CD14-positive monocyte (primary cell): ENCODE measurements at regions not wholly inside any gene's neighbourhood (a gene's known extent, or its start where the extent isn't known, plus 50 kb on each side); places are given as distances from the start of the nearest gene placed in this dataset.

ENCODE experiments used
- DNase-seq, 3 donors: peaks; one replicate each; pipeline ENCODE4 v3.0.0-alpha.2; 2011 to 2022
- H2AFZ ChIP-seq: 2 replicates; pipeline ENCODE4 v1.6.0; 2012; ENCODE audit warnings: mild to moderate bottlenecking, low read depth, low read length, inconsistent platforms; ENCODE audit not compliant: insufficient read depth, poor library complexity, severe bottlenecking
- H3K27ac ChIP-seq, 2 donors: 1 replicate in 1 of 2; 2 replicates in 1 of 2; pipeline ENCODE4 v1.5.1; 2012 to 2013; ENCODE audit warnings: low read length in 2 of 2, control low read depth in 1 of 2, inconsistent platforms in 1 of 2, low read depth in 1 of 2, mild to moderate bottlenecking in 1 of 2
- H3K27me3 ChIP-seq, 2 donors: one replicate each; pipeline versions ENCODE4 v1.6.0 to v1.6.1; 2011 to 2013; ENCODE audit warnings: low read length in 2 of 2; ENCODE audit not compliant: control insufficient read depth in 2 of 2, insufficient read depth in 2 of 2
- H3K36me3 ChIP-seq, 2 donors: replicated peaks in 1 of 2; 1 replicate in 1 of 2; 2 replicates in 1 of 2; pipeline versions ENCODE4 v1.5.1 to v1.6.1; 2012 to 2013; ENCODE audit warnings: low read length in 2 of 2, control low read depth in 1 of 2, inconsistent platforms in 1 of 2, mild to moderate bottlenecking in 1 of 2; ENCODE audit not compliant: insufficient read depth in 2 of 2, control insufficient read depth in 1 of 2
- H3K4me1 ChIP-seq, 2 donors: 1 replicate in 1 of 2; 2 replicates in 1 of 2; pipeline versions ENCODE4 v1.5.1 to v1.6.1; 2012 to 2013; ENCODE audit warnings: low read length in 2 of 2, control low read depth in 1 of 2, inconsistent platforms in 1 of 2, mild to moderate bottlenecking in 1 of 2, moderate library complexity in 1 of 2; ENCODE audit not compliant: insufficient read depth in 2 of 2, control insufficient read depth in 1 of 2
- H3K4me2 ChIP-seq: replicated peaks from 2 replicates; pipeline ENCODE3; 2012; ENCODE audit warnings: low read length, moderate library complexity, mild to moderate bottlenecking; ENCODE audit not compliant: poor library complexity, severe bottlenecking; ENCODE audit errors: extremely low read depth
- H3K4me3 ChIP-seq, 3 experiments: fragments of 200-600 bp in 1 of 3; sonication (generic) in 1 of 3; replicated peaks in 1 of 3; 1 replicate in 2 of 3; 2 replicates in 1 of 3; pipeline ENCODE4 v1.5.1; 2011 to 2013; ENCODE audit warnings: low read length in 3 of 3, mild to moderate bottlenecking in 3 of 3, control low read depth in 2 of 3, low read depth in 2 of 3, inconsistent platforms in 1 of 3, moderate library complexity in 1 of 3
- H3K79me2 ChIP-seq: 2 replicates; pipeline ENCODE4 v1.6.0; 2012; ENCODE audit warnings: mild to moderate bottlenecking, control low read depth, inconsistent platforms, low read length, moderate library complexity; ENCODE audit not compliant: insufficient read depth
- H3K9ac ChIP-seq: 2 replicates; pipeline ENCODE4 v1.6.0; 2017; ENCODE audit warnings: low read length, mild to moderate bottlenecking; ENCODE audit not compliant: insufficient read depth, poor library complexity, severe bottlenecking
- H3K9me3 ChIP-seq, 2 donors: replicated peaks in 1 of 2; 1 replicate in 1 of 2; 2 replicates in 1 of 2; pipeline versions ENCODE4 v1.5.1 to v1.6.1; 2012 to 2013; ENCODE audit warnings: low read length in 2 of 2, control low read depth in 1 of 2; ENCODE audit not compliant: control insufficient read depth in 1 of 2, insufficient read depth in 1 of 2
- H4K20me1 ChIP-seq: 2 replicates; pipeline ENCODE4 v1.6.0; 2012; ENCODE audit warnings: mild to moderate bottlenecking, low read length, control low read depth, moderate library complexity; ENCODE audit not compliant: insufficient read depth
- H3K27ac Mint-ChIP-seq, 7 donors: one replicate each; pipeline ENCODE4 v1.8.0; 2020; ENCODE audit warnings: mild to moderate bottlenecking in 7 of 7, mixed read lengths in 7 of 7, moderate library complexity in 6 of 7, inconsistent platforms in 2 of 7
- H3K27me3 Mint-ChIP-seq, 3 donors: one replicate each; pipeline ENCODE4 v1.8.0; 2021 to 2022; ENCODE audit warnings: low read depth in 3 of 3, mild to moderate bottlenecking in 3 of 3, mixed read lengths in 3 of 3, moderate library complexity in 3 of 3, inconsistent platforms in 1 of 3
- H3K36me3 Mint-ChIP-seq, 2 donors: one replicate each; pipeline ENCODE4 v1.8.0; 2020; ENCODE audit warnings: mixed read lengths in 2 of 2, inconsistent platforms in 1 of 2, mild to moderate bottlenecking in 1 of 2
- H3K4me1 Mint-ChIP-seq: one replicate; pipeline ENCODE4 v1.8.0; 2020; ENCODE audit warnings: mild to moderate bottlenecking, mixed read lengths
- H3K4me3 Mint-ChIP-seq, 2 donors: one replicate each; pipeline ENCODE4 v1.8.0; 2020; ENCODE audit warnings: mild to moderate bottlenecking in 2 of 2, mixed read lengths in 2 of 2, moderate library complexity in 1 of 2
- H3K9me3 Mint-ChIP-seq, 7 donors: one replicate each; pipeline ENCODE4 v1.8.0; 2020 to 2022; ENCODE audit warnings: mixed read lengths in 7 of 7, mild to moderate bottlenecking in 6 of 7, moderate library complexity in 6 of 7, inconsistent platforms in 2 of 7
- CTCF ChIP-seq: fragments of 200-600 bp; IDR thresholded peaks from one replicate; pipeline ENCODE4 v1.8.0; 2022; ENCODE audit warnings: antibody characterized with exemption, mild to moderate bottlenecking
- WGBS: methylation state at CpG from one replicate; pipeline ENCODE4 v1.1.5; 2013; ENCODE audit warnings: missing lambda C conversion rate; ENCODE audit not compliant: insufficient coverage; 5-methylcytosine and 5-hydroxymethylcytosine counted together
- intact Hi-C, 2 donors: fragments of 100-400 bp; cut with micrococcal nuclease; formaldehyde crosslinking; loops; one replicate each; pipeline versions ENCODE4 v1.15.0 to v1.15.1; 2023

DNA sequence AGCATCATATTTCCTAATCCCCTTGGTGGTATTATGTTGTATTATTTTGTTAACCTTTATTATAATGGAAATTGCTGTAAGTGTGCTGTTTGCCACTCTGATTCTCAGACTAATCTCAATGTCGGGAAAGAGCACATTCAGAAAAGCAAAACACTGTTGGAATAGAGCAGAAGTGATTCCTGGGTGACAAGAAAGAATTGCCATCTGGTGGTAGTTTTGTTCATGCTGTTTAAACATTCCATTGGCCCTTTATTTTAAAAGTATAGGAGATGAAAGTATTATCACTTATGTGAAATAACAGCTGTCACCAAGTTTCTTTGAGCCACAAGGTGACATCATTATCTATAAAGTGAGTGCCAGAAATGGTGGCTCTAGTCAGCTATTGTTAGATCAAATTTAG is 301.3 kb upstream of the SGCD start:
- Histone ChIP-seq H2AFZ (no peak overlapping the region), H4K20me1 (no peaks in the 10 kb centered on the region), H3K4me1 (no peaks in the 10 kb centered on the region), H3K9me3 (no peaks in the 10 kb centered on the region), H3K4me3 (no peak overlapping the region), H3K27ac (no peak overlapping the region), H3K27me3 (no peaks in the 10 kb centered on the region), H3K9ac (no peak overlapping the region), H3K36me3 (no peaks in the 10 kb centered on the region), H3K4me2 (no peak overlapping the region), H3K79me2 (no peaks in the 10 kb centered on the region)
- Mint-ChIP-seq H3K4me3 (no peak overlapping the region), H3K4me1 (no peaks in the 10 kb centered on the region), H3K36me3 (no peaks in the 10 kb centered on the region), H3K27ac (no peak overlapping the region), H3K9me3 (peaks cover 0 to 9% (median 0%) of the 10 kb centered on the region in 7 donors), H3K27me3 (no peaks in the 10 kb centered on the region)
- no peak for DNase-seq
- WGBS: 100% methylated on average over 1 of the region's 1 CpG
- intact Hi-C loops: no loop called here
- TF ChIP-seq CTCF: no peak

DNA sequence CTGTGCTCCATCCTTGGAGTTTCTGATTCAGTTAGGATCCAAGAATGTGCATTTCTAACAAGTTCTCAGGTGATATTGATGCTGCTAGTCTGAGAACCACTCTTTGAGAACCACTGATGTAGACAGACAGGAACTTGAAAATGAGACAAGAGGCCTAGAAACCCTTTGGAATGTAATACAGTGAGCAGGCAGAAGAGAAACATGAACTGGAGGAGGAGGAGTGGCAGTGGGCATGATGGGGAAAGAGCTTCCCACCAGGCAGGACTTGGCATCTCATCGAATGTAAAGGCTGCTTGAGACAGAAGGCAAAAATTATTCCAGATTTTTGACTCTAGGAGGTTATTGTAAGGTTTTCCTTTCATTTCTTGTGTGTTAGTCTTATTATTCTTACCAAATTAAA is 295.8 kb upstream of the SGCD start:
- no peaks in the 10 kb centered on the region for H3K4me1 ChIP-seq
- no peaks in the 10 kb centered on the region for H3K36me3 Mint-ChIP-seq
- H3K27ac ChIP-seq: no peak overlapping the region
- no peaks in the 10 kb centered on the region for H3K27me3 ChIP-seq
- H3K4me3 ChIP-seq: no peak overlapping the region
- no peak overlapping the region for H3K4me2 ChIP-seq
- no peak for DNase-seq
- no peak overlapping the region for H2AFZ ChIP-seq
- H3K9ac ChIP-seq: no peak overlapping the region
- no peak overlapping the region for H3K27ac Mint-ChIP-seq
- peaks cover 0 to 6% (median 0%) of the 10 kb centered on the region in 7 donors for H3K9me3 Mint-ChIP-seq
- WGBS: no CpG with 5 or more reads among the region's 1 CpG
- no peaks in the 10 kb centered on the region for H3K27me3 Mint-ChIP-seq
- no peaks in the 10 kb centered on the region for H3K4me1 Mint-ChIP-seq
- H4K20me1 ChIP-seq: no peaks in the 10 kb centered on the region
- no peaks in the 10 kb centered on the region for H3K79me2 ChIP-seq
- intact Hi-C loops: no loop called here
- no peak for TF ChIP-seq CTCF
- H3K9me3 ChIP-seq: no peaks in the 10 kb centered on the region
- H3K36me3 ChIP-seq: no peaks in the 10 kb centered on the region
- no peak overlapping the region for H3K4me3 Mint-ChIP-seq
